GM10248 (cell line): ENCODE measurements at regions not wholly inside any gene's neighbourhood (a gene's known extent, or its start where the extent isn't known, plus 50 kb on each side); places are given as distances from the start of the nearest gene placed in this dataset.

Experiments
- CTCF ChIA-PET: fragments of 300-600 bp; sonication (Branson Sonifier 250); formaldehyde crosslinking; extraction: SDS; loops from one replicate; lab custom pipeline; 2021; ENCODE audit warnings: antibody characterized with exemption; lab: Yijun Ruan, JAX
- POLR2A ChIA-PET: fragments of 350-650 bp; sonication (Branson Sonifier 250); formaldehyde crosslinking; extraction: SDS; loops from one replicate; lab custom pipeline; 2020; ENCODE audit warnings: antibody characterized with exemption; lab: Yijun Ruan, JAX
- DNase-seq: peaks from one replicate; pipeline ENCODE4 v3.0.0; 2012; ENCODE audit errors: extremely low spot score
- CTCF ChIP-seq: IDR thresholded peaks from 2 replicates; pipeline ENCODE4 v1.5.1; 2012; ENCODE audit warnings: mild to moderate bottlenecking, low read depth; ENCODE audit errors: extremely low read depth, missing control alignments, control extremely low read depth

GRCh38 chr6:165939047-165939446, 228.6 kb downstream of the TBXT start:
- ChIA-PET CTCF (no interaction called here), POLR2A (no interaction called here)
- DNase-seq: no peak
- TF ChIP-seq CTCF: no peak

DNA sequence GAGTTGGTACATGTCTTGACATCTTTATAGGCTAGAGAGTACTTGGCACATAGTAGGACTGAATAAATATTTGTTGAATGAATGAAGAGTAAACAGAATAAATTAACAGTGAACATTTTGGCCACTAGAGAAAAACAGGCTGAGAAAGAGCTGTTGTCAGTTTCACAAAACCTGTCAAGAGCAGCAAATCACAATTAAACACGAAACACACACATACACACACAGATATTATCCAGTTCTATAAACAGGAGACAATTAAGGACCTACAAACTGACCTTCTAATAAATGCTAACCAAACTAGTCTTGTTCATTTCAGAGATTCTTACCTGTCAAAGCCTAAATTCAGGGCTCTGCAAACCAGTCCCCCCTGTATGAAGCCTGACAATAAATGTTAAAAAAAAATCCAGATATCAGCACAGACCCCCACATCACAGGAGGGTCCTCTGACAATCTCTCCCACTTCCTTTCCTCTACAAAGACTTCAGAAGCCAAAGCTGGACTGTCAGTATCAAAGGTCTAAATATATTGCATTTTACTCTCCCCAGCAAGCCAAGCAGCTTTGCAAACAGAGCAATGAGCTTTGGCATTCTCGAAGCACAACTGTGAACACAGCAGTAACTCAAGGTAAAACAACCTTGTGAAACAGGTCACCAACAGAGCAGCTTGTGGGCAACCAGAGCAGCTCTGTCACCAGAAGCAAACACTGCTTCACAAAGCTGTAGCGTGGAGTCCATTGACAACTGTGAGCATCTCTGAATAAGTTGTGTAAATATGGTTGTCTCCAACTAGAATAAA, 229.9 kb downstream of the TBXT start:
- DNase-seq: no peak
- TF ChIP-seq CTCF: no peak
- POLR2A ChIA-PET: no interaction called here
- CTCF ChIA-PET: no interaction called here

DNA sequence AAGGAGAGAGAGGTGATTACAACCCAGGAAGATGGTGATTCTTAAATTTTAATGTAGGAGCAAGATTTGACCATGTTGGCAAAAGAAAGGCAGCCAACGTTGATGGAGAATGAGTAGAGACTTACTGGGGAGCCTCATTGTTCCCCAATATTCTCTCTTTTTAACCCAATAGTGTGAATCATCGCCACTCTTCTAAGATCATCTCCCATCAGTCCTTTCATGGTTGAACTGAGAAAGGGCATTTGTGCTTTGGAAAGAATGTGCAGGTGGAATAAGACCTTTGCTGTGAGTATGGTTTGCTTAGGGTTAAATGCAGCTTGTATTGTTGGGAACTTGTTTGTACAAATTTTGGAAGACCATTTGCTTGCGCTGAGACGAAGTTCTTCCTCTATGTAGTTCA, 231.0 kb downstream of the TBXT start:
- ChIA-PET CTCF (no interaction called here), POLR2A (no interaction called here)
- TF ChIP-seq CTCF: no peak

GRCh38 chr6:165936096-165936495, 231.6 kb downstream of the TBXT start:
- DNase-seq: no peak
- ChIA-PET POLR2A (no interaction called here), CTCF (no interaction called here)
- no peak for TF ChIP-seq CTCF

More for the DNA sequence above, 231.0 kb downstream of the TBXT start:
- no peak for DNase-seq

- CTCF ChIA-PET: no interaction called here
- TF ChIP-seq CTCF: no peak
- no peak for DNase-seq
- POLR2A ChIA-PET: no interaction called here
Measured at GRCh38 chr6:165931675-165932074, 236.0 kb downstream of the TBXT start.

- no peak for DNase-seq
- ChIA-PET POLR2A (no interaction called here), CTCF (no interaction called here)
- TF ChIP-seq CTCF: no peak
Measured at GRCh38 chr6:165930668-165931214, 236.9 kb downstream of the TBXT start.

GRCh38 chr6:165929607-165930006, 238.0 kb downstream of the TBXT start:
- ChIA-PET POLR2A (no interaction called here), CTCF (no interaction called here)
- no peak for TF ChIP-seq CTCF
- DNase-seq: no peak
